Transverse colon (tissue), 4 donors: ENCODE measurements at regions not wholly inside any gene's neighbourhood (a gene's known extent, or its start where the extent isn't known, plus 50 kb on each side); places are given as distances from the start of the nearest gene placed in this dataset.

Experiments
- DNase-seq: peaks from one replicate; pipeline ENCODE4 v3.0.0-alpha.2; 2019
- H3K27ac ChIP-seq, 4 donors: fragments of 200-600 bp; sonication (generic); 2 replicates each; pipeline ENCODE4 v1.5.1; 2016 to 2018; ENCODE audit warnings: inconsistent platforms in 4 of 4
- H3K27me3 ChIP-seq: fragments of 200-600 bp; sonication (generic); 2 replicates; pipeline ENCODE4 v1.5.1; 2017; ENCODE audit warnings: inconsistent platforms
- H3K36me3 ChIP-seq, 4 donors: fragments of 200-600 bp; sonication (generic); 2 replicates each; pipeline ENCODE4 v1.5.1; 2017 to 2019; ENCODE audit warnings: inconsistent platforms in 4 of 4
- H3K4me1 ChIP-seq, 4 donors: fragments of 200-600 bp; sonication (generic); 2 replicates each; pipeline ENCODE4 v1.5.1; 2017 to 2020; ENCODE audit warnings: inconsistent platforms in 4 of 4
- H3K4me3 ChIP-seq, 4 donors: fragments of 200-600 bp; sonication (generic); 1 replicate in 1 of 4; 2 replicates in 3 of 4; pipeline versions ENCODE4 v1.5.1 to v1.6.1; 2017 to 2019; ENCODE audit warnings: inconsistent platforms in 4 of 4
- H3K9me3 ChIP-seq, 2 donors: fragments of 200-600 bp; sonication (generic); 2 replicates each; pipeline ENCODE4 v1.5.1; 2017 to 2019; ENCODE audit warnings: inconsistent platforms in 2 of 2
- CTCF ChIP-seq, 5 experiments: fragments of 200-600 bp in 3 of 5; fragments of 450-650 bp in 2 of 5; sonication (generic) in 3 of 5; IDR thresholded peaks; 1 replicate in 2 of 5; 2 replicates in 3 of 5; pipeline ENCODE4 v1.5.1; 2016 to 2017; ENCODE audit warnings: antibody characterized with exemption in 5 of 5, inconsistent platforms in 3 of 5, mild to moderate bottlenecking in 2 of 5, moderate library complexity in 1 of 5
- EP300 ChIP-seq: sonication (generic); formaldehyde crosslinking; IDR thresholded peaks from one replicate; pipeline ENCODE4 v1.6.1; 2017; ENCODE audit warnings: antibody characterized with exemption, low read depth
- POLR2A ChIP-seq: fragments of 450-650 bp; IDR thresholded peaks from one replicate; pipeline ENCODE4 v1.6.1; 2016; ENCODE audit warnings: antibody characterized with exemption, mild to moderate bottlenecking, moderate library complexity
- POLR2AphosphoS5 ChIP-seq, 3 donors: sonication (generic); formaldehyde crosslinking; IDR thresholded peaks; one replicate each; pipeline ENCODE4 v1.6.1; 2016; ENCODE audit warnings: antibody characterized with exemption in 3 of 3
- WGBS, 2 donors: methylation state at CpG; one replicate each; pipeline ENCODE4 v1.1.5; 2018; ENCODE audit warnings: low coverage in 1 of 2; 5-methylcytosine and 5-hydroxymethylcytosine counted together
- in situ Hi-C, 4 donors: fragments of 200-750 bp; cut with MboI; loops; one replicate each; pipeline versions ENCODE4 v1.15.0 to v1.15.1; 2017; ENCODE audit warnings: low sequenced_read_pairs in 3 of 4, low pct_ligation_motif_present in 1 of 4, low pct_unique_long_range_greater_than_20kb in 1 of 4
- intact Hi-C: fragments of 100-400 bp; cut with DNase I; formaldehyde crosslinking; loops from one replicate; pipeline ENCODE4 v1.15.1; 2023; ENCODE audit warnings: low total_unique reads

GRCh38 chr2:120629241-120629895 is 106.3 kb upstream of the GLI2 start:
- TF ChIP-seq CTCF (IDR thresholded peaks at IDR 0.05): no peak
- TF ChIP-seq POLR2AphosphoS5 (IDR thresholded peaks at IDR 0.05): no peak
- no peak for TF ChIP-seq POLR2A
- TF ChIP-seq EP300: no peak
- intact Hi-C loops: no loop called here
- H3K4me1 ChIP-seq: peaks cover 0 to 3% (median 0%) of the 10 kb centered on the region in 4 donors
- in situ Hi-C loops: no loop called here
- H3K9me3 ChIP-seq: no peaks in the 10 kb centered on the region
- no peak overlapping the region for H3K4me3 ChIP-seq
- no peak overlapping the region for H3K27ac ChIP-seq
- DNase-seq: no peak
- H3K36me3 ChIP-seq: no peaks in the 10 kb centered on the region
- H3K27me3 ChIP-seq: no peaks in the 10 kb centered on the region
- 91% methylated on average over 8 of the region's 8 CpGs; no CpG with 5 or more reads in 1 of the 2 donors for WGBS, 2 donors

- intact Hi-C loops: no loop called here
- peaks cover 0 to 3% (median 0%) of the 10 kb centered on the region in 4 donors for H3K4me1 ChIP-seq
- H3K27ac ChIP-seq: no peak overlapping the region
- H3K36me3 ChIP-seq: no peaks in the 10 kb centered on the region
- no peak for DNase-seq
- H3K4me3 ChIP-seq: no peak overlapping the region
- in situ Hi-C loops: no loop called here
- TF ChIP-seq POLR2AphosphoS5 (IDR thresholded peaks at IDR 0.05) (no peak), EP300 (no peak), CTCF (IDR thresholded peaks at IDR 0.05) (no peak), POLR2A (no peak)
- H3K9me3 ChIP-seq: no peaks in the 10 kb centered on the region
- 33 to 48% methylated on average over 1 to 10 of the region's 10 CpGs for WGBS, 2 donors
- no peaks in the 10 kb centered on the region for H3K27me3 ChIP-seq
These were observed 105.5 kb upstream of the GLI2 start for GRCh38 chr2:120630031-120630701.

GRCh38 chr2:120631236-120631635 is 104.4 kb upstream of the GLI2 start:
- TF ChIP-seq POLR2AphosphoS5 (IDR thresholded peaks at IDR 0.05) (no peak), POLR2A (no peak), EP300 (no peak), CTCF (IDR thresholded peaks at IDR 0.05) (no peak)
- 62 to 79% methylated on average over 3 to 4 of the region's 4 CpGs for WGBS, 2 donors
- in situ Hi-C loops: no loop called here
- H3K27me3 ChIP-seq: no peaks in the 10 kb centered on the region
- intact Hi-C loops: no loop called here
- no peaks in the 10 kb centered on the region for H3K9me3 ChIP-seq
- no peak overlapping the region for H3K27ac ChIP-seq
- DNase-seq: no peak
- H3K36me3 ChIP-seq: no peaks in the 10 kb centered on the region
- no peak overlapping the region for H3K4me3 ChIP-seq
- H3K4me1 ChIP-seq: peaks cover 0 to 3% (median 0%) of the 10 kb centered on the region in 4 donors

- 64% methylated on average over 3 of the region's 3 CpGs; no CpG with 5 or more reads in 1 of the 2 donors for WGBS, 2 donors
- peaks cover 0 to 3% (median 0%) of the 10 kb centered on the region in 4 donors for H3K4me1 ChIP-seq
- H3K27ac ChIP-seq: no peak overlapping the region
- TF ChIP-seq POLR2AphosphoS5 (IDR thresholded peaks at IDR 0.05) (no peak), CTCF (IDR thresholded peaks at IDR 0.05) (no peak), EP300 (no peak), POLR2A (no peak)
- H3K9me3 ChIP-seq: no peaks in the 10 kb centered on the region
- in situ Hi-C loops: no loop called here
- H3K4me3 ChIP-seq: no peak overlapping the region
- no peaks in the 10 kb centered on the region for H3K36me3 ChIP-seq
- DNase-seq: no peak
- intact Hi-C loops: no loop called here
- no peaks in the 10 kb centered on the region for H3K27me3 ChIP-seq
These were observed 103.9 kb upstream of the GLI2 start for GRCh38 chr2:120631724-120632123.
